Keratinocyte (primary cell): ENCODE measurements at regions not wholly inside any gene's neighbourhood (a gene's known extent, or its start where the extent isn't known, plus 50 kb on each side); places are given as distances from the start of the nearest gene placed in this dataset.

ENCODE experiments used
- DNase-seq: peaks from one replicate; pipeline ENCODE4 v3.0.0-alpha.2; 2011; ENCODE audit warnings: low read depth, missing footprints, low spot score
- FAIRE-seq: peaks from 2 replicates; lab custom pipeline; 2011; peaks lifted over from hg19 to GRCh38; lab: Jason Lieb, UNC
- H2AFZ ChIP-seq: 2 replicates; pipeline ENCODE4 v1.6.0; 2012; ENCODE audit warnings: low read length, control low read depth, inconsistent platforms; ENCODE audit not compliant: control insufficient read depth
- H3K27ac ChIP-seq: 2 replicates; pipeline ENCODE4 v1.5.1; 2011; ENCODE audit warnings: low read length; ENCODE audit not compliant: control insufficient read depth, insufficient read depth
- H3K27me3 ChIP-seq: 3 replicates; pipeline ENCODE4 v1.6.0; 2011; ENCODE audit warnings: low read length; ENCODE audit not compliant: control insufficient read depth, insufficient read depth; ENCODE audit errors: extremely low read depth
- H3K36me3 ChIP-seq, 2 experiments: 2 replicates in 1 of 2; 3 replicates in 1 of 2; pipeline ENCODE4 v1.5.1; 2011; ENCODE audit warnings: low read length in 2 of 2, mild to moderate bottlenecking in 1 of 2; ENCODE audit not compliant: control insufficient read depth in 2 of 2, insufficient read depth in 2 of 2; ENCODE audit errors: extremely low read depth in 1 of 2
- H3K4me1 ChIP-seq: 3 replicates; pipeline ENCODE4 v1.5.1; 2011; ENCODE audit warnings: low read length; ENCODE audit not compliant: control insufficient read depth, insufficient read depth; ENCODE audit errors: extremely low read depth
- H3K4me2 ChIP-seq: 3 replicates; pipeline ENCODE4 v1.6.0; 2011; ENCODE audit warnings: low read depth, low read length; ENCODE audit not compliant: control insufficient read depth, insufficient read depth; ENCODE audit errors: extremely low read depth
- H3K4me3 ChIP-seq, 3 experiments: fragments of 200-600 bp in 1 of 3; sonication (generic) in 1 of 3; 2 replicates in 2 of 3; 3 replicates in 1 of 3; pipeline ENCODE4 v1.5.1; 2011 to 2016; ENCODE audit warnings: low read length in 3 of 3, mild to moderate bottlenecking in 3 of 3, control low read depth in 2 of 3, inconsistent platforms in 1 of 3, low read depth in 1 of 3, mixed read lengths in 1 of 3, mixed run types in 1 of 3, moderate library complexity in 1 of 3; ENCODE audit not compliant: control insufficient read depth in 2 of 3, insufficient read depth in 2 of 3; ENCODE audit errors: extremely low read depth in 1 of 3
- H3K79me2 ChIP-seq: 2 replicates; pipeline ENCODE4 v1.6.0; 2012; ENCODE audit warnings: low read length; ENCODE audit not compliant: control insufficient read depth, insufficient read depth
- H3K9ac ChIP-seq: 3 replicates; pipeline ENCODE4 v1.6.0; 2011; ENCODE audit warnings: low read length; ENCODE audit not compliant: control insufficient read depth, insufficient read depth; ENCODE audit errors: extremely low read depth
- H3K9me1 ChIP-seq: 3 replicates; pipeline ENCODE4 v1.6.0; 2011; ENCODE audit warnings: low read length; ENCODE audit not compliant: control insufficient read depth, insufficient read depth; ENCODE audit errors: extremely low read depth
- H3K9me3 ChIP-seq: 2 replicates; pipeline ENCODE4 v1.5.1; 2012; ENCODE audit warnings: low read depth, low read length; ENCODE audit not compliant: control insufficient read depth
- H4K20me1 ChIP-seq: 3 replicates; pipeline ENCODE4 v1.6.0; 2011; ENCODE audit warnings: low read length; ENCODE audit not compliant: control insufficient read depth, insufficient read depth; ENCODE audit errors: extremely low read depth
- CTCF ChIP-seq, 3 experiments: IDR thresholded peaks in 1 of 3; conservative IDR thresholded peaks in 1 of 3; optimal IDR thresholded peaks in 1 of 3; 2 replicates in 2 of 3; 3 replicates in 1 of 3; pipeline versions ENCODE3 to v1.5.1; 2011; ENCODE audit warnings: low read length in 3 of 3, mild to moderate bottlenecking in 3 of 3, moderate library complexity in 2 of 3, control low read depth in 1 of 3, inconsistent platforms in 1 of 3; ENCODE audit not compliant: insufficient read depth in 2 of 3; ENCODE audit errors: extremely low read depth in 1 of 3
- EZH2 ChIP-seq: IDR thresholded peaks from one replicate; pipeline ENCODE4 v1.6.1; 2012; ENCODE audit warnings: inconsistent platforms, mild to moderate bottlenecking, low read length, moderate library complexity
- dilution Hi-C: fragments of 300-500 bp; cut with MboI; formaldehyde crosslinking; loops from one replicate; pipeline ENCODE4 v1.7.0; 2020; ENCODE audit warnings: low sequenced_read_pairs; ENCODE audit not compliant: extremely low pct_ligation_motif_present

- no peak for DNase-seq
- Histone ChIP-seq H3K36me3 (no peaks in the 10 kb centered on the region), H3K9me3 (no peaks in the 10 kb centered on the region), H3K27me3 (no peaks in the 10 kb centered on the region), H3K4me1 (no peaks in the 10 kb centered on the region), H3K9ac (no peak overlapping the region), H3K27ac (no peak overlapping the region), H3K4me3 (no peak overlapping the region), H3K9me1 (no peaks in the 10 kb centered on the region), H3K4me2 (no peak overlapping the region), H4K20me1 (no peaks in the 10 kb centered on the region), H2AFZ (no peak overlapping the region), H3K79me2 (no peaks in the 10 kb centered on the region)
- dilution Hi-C loops = no loop called here
- FAIRE-seq = no peak
- TF ChIP-seq EZH2 (no peak), CTCF (optimal IDR thresholded peaks at IDR 0.05 in 1 of 3, IDR thresholded peaks at IDR 0.05 in 1 of 3, conservative IDR thresholded peaks at IDR 0.05 in 1 of 3; ENCODE audit: extremely low read depth in 1 of 3, insufficient read depth in 2 of 3, low read length in 3 of 3) (no peak)
Measured at GRCh38 chr4:29013341-29013740, 1706.8 kb upstream of the PCDH7 start.

- H3K4me1 ChIP-seq = no peaks in the 10 kb centered on the region
- H3K27ac ChIP-seq = no peak overlapping the region
- H3K4me3 ChIP-seq = no peak overlapping the region
- no peak for FAIRE-seq
- H3K27me3 ChIP-seq = no peaks in the 10 kb centered on the region
- dilution Hi-C loops = no loop called here
- TF ChIP-seq EZH2 (no peak), CTCF (optimal IDR thresholded peaks at IDR 0.05 in 1 of 3, IDR thresholded peaks at IDR 0.05 in 1 of 3, conservative IDR thresholded peaks at IDR 0.05 in 1 of 3; ENCODE audit: extremely low read depth in 1 of 3, insufficient read depth in 2 of 3, low read length in 3 of 3) (no peak)
- H4K20me1 ChIP-seq = no peaks in the 10 kb centered on the region
- no peaks in the 10 kb centered on the region for H3K79me2 ChIP-seq
- no peaks in the 10 kb centered on the region for H3K36me3 ChIP-seq
- H3K9ac ChIP-seq = no peak overlapping the region
- H2AFZ ChIP-seq = no peak overlapping the region
- DNase-seq = no peak
- H3K4me2 ChIP-seq = no peak overlapping the region
- H3K9me3 ChIP-seq = no peaks in the 10 kb centered on the region
- H3K9me1 ChIP-seq = no peaks in the 10 kb centered on the region
Measured at GRCh38 chr4:29014555-29014954, 1705.6 kb upstream of the PCDH7 start.
